Fibroblast of pulmonary artery (primary cell): ENCODE measurements at regions not wholly inside any gene's neighbourhood (a gene's known extent, or its start where the extent isn't known, plus 50 kb on each side); places are given as distances from the start of the nearest gene placed in this dataset.

Experiments used
- DNase-seq: peaks from one replicate; pipeline ENCODE4 v3.0.0-alpha.2; 2010; ENCODE audit warnings: low read depth
- H3K4me3 ChIP-seq: replicated peaks from 2 replicates; pipeline ENCODE4 v1.5.1; 2011; ENCODE audit warnings: low read depth, mild to moderate bottlenecking, control low read depth, low read length, moderate library complexity
- TF ChIP-seq, protein P1 (sequence below): IDR thresholded peaks from 2 replicates; pipeline ENCODE4 v1.5.1; 2011; ENCODE audit warnings: mild to moderate bottlenecking, control low read depth, low read length, inconsistent platforms; ENCODE audit errors: missing control alignments

- DNase-seq, result no peak
- TF ChIP-seq, protein P1, sequence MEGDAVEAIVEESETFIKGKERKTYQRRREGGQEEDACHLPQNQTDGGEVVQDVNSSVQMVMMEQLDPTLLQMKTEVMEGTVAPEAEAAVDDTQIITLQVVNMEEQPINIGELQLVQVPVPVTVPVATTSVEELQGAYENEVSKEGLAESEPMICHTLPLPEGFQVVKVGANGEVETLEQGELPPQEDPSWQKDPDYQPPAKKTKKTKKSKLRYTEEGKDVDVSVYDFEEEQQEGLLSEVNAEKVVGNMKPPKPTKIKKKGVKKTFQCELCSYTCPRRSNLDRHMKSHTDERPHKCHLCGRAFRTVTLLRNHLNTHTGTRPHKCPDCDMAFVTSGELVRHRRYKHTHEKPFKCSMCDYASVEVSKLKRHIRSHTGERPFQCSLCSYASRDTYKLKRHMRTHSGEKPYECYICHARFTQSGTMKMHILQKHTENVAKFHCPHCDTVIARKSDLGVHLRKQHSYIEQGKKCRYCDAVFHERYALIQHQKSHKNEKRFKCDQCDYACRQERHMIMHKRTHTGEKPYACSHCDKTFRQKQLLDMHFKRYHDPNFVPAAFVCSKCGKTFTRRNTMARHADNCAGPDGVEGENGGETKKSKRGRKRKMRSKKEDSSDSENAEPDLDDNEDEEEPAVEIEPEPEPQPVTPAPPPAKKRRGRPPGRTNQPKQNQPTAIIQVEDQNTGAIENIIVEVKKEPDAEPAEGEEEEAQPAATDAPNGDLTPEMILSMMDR, result no peak
- H3K4me3 ChIP-seq, result no peak overlapping the region
Observed at GRCh38 chr18:1191341-1191740, 286.7 kb downstream of the ADCYAP1 start.

- no peak for DNase-seq
- H3K4me3 ChIP-seq, result no peak overlapping the region
- TF ChIP-seq, protein P1, result no peak
Observed at GRCh38 chr18:1213126-1213525, 308.5 kb downstream of the ADCYAP1 start.

DNA sequence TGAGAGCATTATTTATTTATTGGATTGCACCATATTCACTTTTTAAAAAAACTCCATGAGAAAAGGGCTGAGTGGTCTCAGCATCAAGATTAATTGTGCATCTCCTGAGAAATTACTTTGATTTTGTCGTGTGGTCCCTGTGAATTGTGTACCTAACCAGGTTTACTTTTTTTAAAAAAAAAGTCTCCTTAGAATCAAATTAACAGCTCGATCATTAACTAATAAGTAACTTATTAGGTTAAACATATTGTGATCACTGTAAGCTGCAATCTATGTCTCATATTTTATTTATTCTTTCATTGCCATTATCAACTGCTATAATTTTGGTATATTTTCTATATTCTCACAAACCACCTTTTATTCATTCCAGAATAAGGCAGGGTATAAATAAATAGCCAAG lies 318.2 kb downstream of the ADCYAP1 start:
- no peak overlapping the region for H3K4me3 ChIP-seq
- DNase-seq, result no peak
- TF ChIP-seq, protein P1, result no peak

DNA sequence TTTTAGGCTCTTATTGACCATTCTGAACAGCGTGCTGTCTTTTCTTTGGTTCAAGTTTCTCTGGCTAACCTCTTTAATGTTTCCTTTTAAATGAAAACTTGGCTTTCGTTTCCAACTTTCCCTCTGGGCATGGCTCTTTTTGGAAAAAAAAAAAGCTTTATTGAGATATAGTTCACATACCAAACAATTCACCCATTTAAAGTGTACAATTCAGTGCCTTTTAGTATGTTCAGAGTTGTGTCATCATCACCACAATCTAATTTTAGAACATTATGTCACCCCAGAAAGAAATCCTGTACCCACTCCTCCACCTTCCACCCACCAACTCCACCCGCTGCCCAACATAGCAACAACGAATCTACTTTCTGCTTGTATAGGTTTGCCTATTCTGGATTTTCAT lies 322.4 kb downstream of the ADCYAP1 start:
- no peak for DNase-seq
- TF ChIP-seq, protein P1, result no peak
- H3K4me3 ChIP-seq, result no peak overlapping the region

DNA sequence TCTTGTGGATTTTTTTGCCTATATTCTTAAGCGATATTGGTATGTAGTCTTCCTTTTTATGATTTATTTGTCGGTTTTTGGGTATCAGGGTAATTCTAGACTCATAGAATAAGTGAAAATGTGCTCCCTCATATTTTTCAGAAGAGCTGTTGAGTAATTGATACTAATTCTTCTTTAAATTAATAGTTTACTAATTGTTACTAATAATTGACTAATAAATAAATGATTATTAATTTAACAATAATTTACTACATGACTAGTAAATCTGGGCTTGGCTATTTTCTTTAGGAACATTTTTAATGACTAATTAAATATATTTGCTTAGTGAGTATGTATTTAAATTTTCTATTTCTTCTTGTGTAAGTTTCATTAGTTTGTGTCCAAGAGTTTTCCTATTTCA lies 325.0 kb downstream of the ADCYAP1 start:
- TF ChIP-seq, protein P1, result no peak
- no peak for DNase-seq
- no peak overlapping the region for H3K4me3 ChIP-seq

DNA sequence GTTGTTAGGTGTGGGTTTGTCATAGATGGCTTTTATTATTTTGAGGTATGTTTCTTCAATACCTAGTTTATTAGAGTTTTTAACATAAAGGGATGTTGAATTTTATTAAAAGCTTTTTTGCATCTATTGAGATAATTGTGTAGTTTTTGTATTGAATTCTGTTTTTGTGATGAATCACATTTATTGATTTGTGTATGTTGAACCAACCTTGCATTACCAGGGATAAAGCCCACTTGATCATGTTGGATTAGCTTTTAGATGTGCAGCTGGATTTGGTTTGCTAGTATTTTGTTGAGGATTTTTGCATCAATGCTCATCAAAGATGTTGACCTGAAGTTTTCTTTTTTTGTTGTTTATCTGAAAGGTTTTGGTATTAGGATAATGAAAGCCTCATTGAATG lies 328.2 kb downstream of the ADCYAP1 start:
- TF ChIP-seq, protein P1, result no peak
- no peak overlapping the region for H3K4me3 ChIP-seq
- no peak for DNase-seq

GRCh38 chr18:1240701-1241100 lies 336.0 kb downstream of the ADCYAP1 start:
- no peak overlapping the region for H3K4me3 ChIP-seq
- DNase-seq, result no peak
- TF ChIP-seq, protein P1, result no peak
